Upper lobe of right lung (tissue), 1 donor: ENCODE measurements at regions not wholly inside any gene's neighbourhood (a gene's known extent, or its start where the extent isn't known, plus 50 kb on each side); places are given as distances from the start of the nearest gene placed in this dataset.

Source experiments
- ATAC-seq: fragments of 200-7000 bp; cut with Tn5 transposase; one replicate; pipeline ENCODE4 v1.9.1; 2020; ENCODE audit warnings: mild to moderate bottlenecking, moderate library complexity
- DNase-seq: peaks from one replicate; pipeline ENCODE4 v3.0.0-alpha.2; 2020
- H3K27ac ChIP-seq: fragments of 200-600 bp; one replicate; pipeline ENCODE4 v1.8.0; 2022
- H3K27me3 ChIP-seq: fragments of 200-600 bp; one replicate; pipeline ENCODE4 v1.8.0; 2022; ENCODE audit warnings: mild to moderate bottlenecking
- H3K36me3 ChIP-seq: fragments of 200-600 bp; one replicate; pipeline ENCODE4 v1.8.0; 2022
- H3K4me1 ChIP-seq: fragments of 200-600 bp; one replicate; pipeline ENCODE4 v1.8.0; 2022
- H3K4me3 ChIP-seq: fragments of 200-600 bp; one replicate; pipeline ENCODE4 v1.8.0; 2022; ENCODE audit warnings: mild to moderate bottlenecking
- H3K9me3 ChIP-seq: fragments of 200-600 bp; one replicate; pipeline ENCODE4 v1.8.0; 2022
- CTCF ChIP-seq: fragments of 200-600 bp; IDR thresholded peaks from one replicate; pipeline ENCODE4 v1.8.0; 2022; ENCODE audit warnings: antibody characterized with exemption
- intact Hi-C: fragments of 100-400 bp; cut with DNase I; formaldehyde crosslinking; loops from one replicate; pipeline ENCODE4 v1.11.0; 2022
- donor health status: DM: no; HTN: yes; CAD: no; lungs with severe emphysema.

- Histone ChIP-seq H3K27me3 (no peaks in the 10 kb centered on the region), H3K4me3 (no peak overlapping the region), H3K27ac (no peak overlapping the region), H3K4me1 (no peaks in the 10 kb centered on the region), H3K36me3 (no peaks in the 10 kb centered on the region), H3K9me3 (no peaks in the 10 kb centered on the region)
- no peak for ATAC-seq
- no peak for TF ChIP-seq CTCF
- intact Hi-C loops: no loop called here
- no peak for DNase-seq
Observed at GRCh38 chr5:30523061-30523460, 670.4 kb upstream of the CDH6 start.

GRCh38 chr5:30505014-30505886, 688.2 kb upstream of the CDH6 start:
- no peak for ATAC-seq
- no peaks in the 10 kb centered on the region for H3K9me3 ChIP-seq
- H3K4me1 ChIP-seq: no peaks in the 10 kb centered on the region
- H3K36me3 ChIP-seq: no peaks in the 10 kb centered on the region
- no peak overlapping the region for H3K4me3 ChIP-seq
- no peaks in the 10 kb centered on the region for H3K27me3 ChIP-seq
- TF ChIP-seq CTCF: no peak
- DNase-seq: no peak
- intact Hi-C loops: no loop called here
- H3K27ac ChIP-seq: no peak overlapping the region

- H3K27ac ChIP-seq: no peak overlapping the region
- H3K9me3 ChIP-seq: no peaks in the 10 kb centered on the region
- no peaks in the 10 kb centered on the region for H3K4me1 ChIP-seq
- no peak for ATAC-seq
- no peaks in the 10 kb centered on the region for H3K36me3 ChIP-seq
- H3K4me3 ChIP-seq: no peak overlapping the region
- no peak for TF ChIP-seq CTCF
- intact Hi-C loops: no loop called here
- no peaks in the 10 kb centered on the region for H3K27me3 ChIP-seq
- DNase-seq: no peak
Observed at GRCh38 chr5:30502277-30502676, 691.2 kb upstream of the CDH6 start.

- intact Hi-C loops: no loop called here
- Histone ChIP-seq H3K9me3 (no peaks in the 10 kb centered on the region), H3K36me3 (no peaks in the 10 kb centered on the region), H3K4me3 (no peak overlapping the region), H3K4me1 (no peaks in the 10 kb centered on the region), H3K27ac (no peak overlapping the region), H3K27me3 (no peaks in the 10 kb centered on the region)
- no peak for DNase-seq
- no peak for ATAC-seq
- no peak for TF ChIP-seq CTCF
Observed at GRCh38 chr5:30501065-30501464, 692.4 kb upstream of the CDH6 start.

GRCh38 chr5:30500513-30500912, 693.0 kb upstream of the CDH6 start:
- no peaks in the 10 kb centered on the region for H3K4me1 ChIP-seq
- no peak overlapping the region for H3K4me3 ChIP-seq
- DNase-seq: no peak
- TF ChIP-seq CTCF: no peak
- intact Hi-C loops: no loop called here
- H3K27ac ChIP-seq: no peak overlapping the region
- H3K9me3 ChIP-seq: no peaks in the 10 kb centered on the region
- ATAC-seq: no peak
- H3K36me3 ChIP-seq: no peaks in the 10 kb centered on the region
- no peaks in the 10 kb centered on the region for H3K27me3 ChIP-seq

- no peak for TF ChIP-seq CTCF
- DNase-seq (no peak), ATAC-seq (no peak)
- no peaks in the 10 kb centered on the region for H3K27me3 ChIP-seq
- no peaks in the 10 kb centered on the region for H3K36me3 ChIP-seq
- no peaks in the 10 kb centered on the region for H3K9me3 ChIP-seq
- H3K27ac ChIP-seq: no peak overlapping the region
- no peak overlapping the region for H3K4me3 ChIP-seq
- intact Hi-C loops: no loop called here
- no peaks in the 10 kb centered on the region for H3K4me1 ChIP-seq
Observed at GRCh38 chr5:30499402-30499801, 694.1 kb upstream of the CDH6 start.
